IMR-90 (cell line): ENCODE measurements at regions not wholly inside any gene's neighbourhood (a gene's known extent, or its start where the extent isn't known, plus 50 kb on each side); places are given as distances from the start of the nearest gene placed in this dataset.

Experiments
- ATAC-seq: fragments of 200-7000 bp; cut with Tn5 transposase; 2 replicates; pipeline ENCODE4 v1.9.1; 2020; ENCODE audit warnings: low read depth, mild to moderate bottlenecking, moderate library complexity
- BruUV-seq: library from RNA; stranded (reverse); fragments of 400-500 nt; replicated peaks from 2 replicates; lab custom pipeline; 2021; lab: Mats Ljungman, UMichigan
- CTCF ChIA-PET: fragments of 300-600 bp; formaldehyde crosslinking; extraction: SDS; loops from one replicate; lab custom pipeline; 2021; ENCODE audit warnings: antibody characterized with exemption; lab: Yijun Ruan, JAX
- POLR2A ChIA-PET: fragments of 300-600 bp; sonication (Branson Sonifier 250); formaldehyde crosslinking; loops from one replicate; lab custom pipeline; 2022; ENCODE audit warnings: antibody characterized with exemption; ENCODE audit not compliant: unreplicated experiment; lab: Charles Lee
- DNase-seq: peaks from one replicate; pipeline ENCODE4 v3.0.0; 2013
- H2AFZ ChIP-seq: replicated peaks from 2 replicates; pipeline ENCODE3; 2013; ENCODE audit warnings: low read length, mild to moderate bottlenecking; ENCODE audit not compliant: poor library complexity
- H2AK5ac ChIP-seq: 2 replicates; pipeline ENCODE4 v1.6.1; 2013; ENCODE audit warnings: low read depth, low read length, inconsistent platforms
- H2AK9ac ChIP-seq: replicated peaks from 2 replicates; pipeline ENCODE3; 2013; ENCODE audit warnings: mild to moderate bottlenecking, low read depth, low read length, moderate library complexity; ENCODE audit not compliant: poor library complexity
- H2BK120ac ChIP-seq: 2 replicates; pipeline ENCODE4 v1.6.1; 2013; ENCODE audit warnings: low read depth, low read length, inconsistent platforms
- H2BK15ac ChIP-seq: 3 replicates; pipeline ENCODE4 v1.6.1; 2013; ENCODE audit warnings: low read depth, low read length, inconsistent platforms
- H2BK20ac ChIP-seq: 2 replicates; pipeline ENCODE4 v1.6.1; 2013; ENCODE audit warnings: low read depth, mild to moderate bottlenecking, inconsistent platforms, low read length, moderate library complexity
- H2BK5ac ChIP-seq: 2 replicates; pipeline ENCODE4 v1.6.1; 2013; ENCODE audit warnings: mild to moderate bottlenecking, low read depth, low read length, inconsistent platforms; ENCODE audit not compliant: poor library complexity, severe bottlenecking
- H3K14ac ChIP-seq: replicated peaks from 2 replicates; pipeline ENCODE4 v1.6.1; 2013; ENCODE audit warnings: low read depth, low read length, inconsistent platforms
- H3K18ac ChIP-seq: 2 replicates; pipeline ENCODE4 v1.6.1; 2013; ENCODE audit warnings: low read depth, low read length, control low read depth
- H3K23ac ChIP-seq: 2 replicates; pipeline ENCODE4 v1.6.1; 2013; ENCODE audit warnings: low read depth, low read length, inconsistent platforms
- H3K27ac ChIP-seq: 2 replicates; pipeline ENCODE4 v1.5.1; 2013; ENCODE audit warnings: mild to moderate bottlenecking, control low read depth, low read length; ENCODE audit not compliant: insufficient read depth
- H3K27me3 ChIP-seq: 2 replicates; pipeline ENCODE4 v1.6.1; 2013; ENCODE audit warnings: low read length; ENCODE audit not compliant: control insufficient read depth, insufficient read depth
- H3K36me3 ChIP-seq: 2 replicates; pipeline ENCODE4 v1.6.1; 2013; ENCODE audit warnings: low read length, mixed read lengths; ENCODE audit not compliant: control insufficient read depth, insufficient read depth
- H3K4ac ChIP-seq: 2 replicates; pipeline ENCODE4 v1.6.1; 2013; ENCODE audit warnings: low read depth, low read length, inconsistent platforms
- H3K4me1 ChIP-seq: 2 replicates; pipeline ENCODE4 v1.6.1; 2013; ENCODE audit warnings: low read length, mixed read lengths; ENCODE audit not compliant: control insufficient read depth, insufficient read depth
- H3K4me2 ChIP-seq: 2 replicates; pipeline ENCODE4 v1.6.1; 2013; ENCODE audit warnings: low read depth, mild to moderate bottlenecking, control low read depth, low read length, moderate library complexity
- H3K4me3 ChIP-seq: 2 replicates; pipeline ENCODE4 v1.5.1; 2013; ENCODE audit warnings: low read depth, mild to moderate bottlenecking, control low read depth, low read length, moderate library complexity; ENCODE audit not compliant: insufficient read depth
- H3K56ac ChIP-seq: 2 replicates; pipeline ENCODE4 v1.6.1; 2013; ENCODE audit warnings: low read length, inconsistent platforms; ENCODE audit not compliant: insufficient read depth; ENCODE audit errors: extremely low read depth
- H3K79me1 ChIP-seq, 2 experiments: 2 replicates each; pipeline ENCODE4 v1.6.1; 2013; ENCODE audit warnings: low read length in 2 of 2, inconsistent platforms in 1 of 2, low read depth in 1 of 2
- H3K9ac ChIP-seq: 2 replicates; pipeline ENCODE4 v1.6.1; 2013; ENCODE audit warnings: low read depth, low read length, control low read depth
- H3K9me1 ChIP-seq: 2 replicates; pipeline ENCODE4 v1.6.1; 2013; ENCODE audit warnings: low read length, inconsistent platforms; ENCODE audit not compliant: insufficient read depth
- H3K9me3 ChIP-seq: 2 replicates; pipeline ENCODE4 v1.6.1; 2013; ENCODE audit warnings: low read length; ENCODE audit not compliant: control insufficient read depth, insufficient read depth
- H4K20me1 ChIP-seq: 2 replicates; pipeline ENCODE4 v1.6.1; 2013; ENCODE audit warnings: low read length, inconsistent platforms; ENCODE audit not compliant: insufficient read depth
- H4K5ac ChIP-seq: 2 replicates; pipeline ENCODE4 v1.6.1; 2013; ENCODE audit warnings: mild to moderate bottlenecking, low read depth, low read length, control low read depth
- H4K8ac ChIP-seq, 2 experiments: 2 replicates each; pipeline ENCODE4 v1.6.1; 2013; ENCODE audit warnings: low read depth in 2 of 2, low read length in 2 of 2, control low read depth in 1 of 2, inconsistent platforms in 1 of 2
- H4K91ac ChIP-seq: 2 replicates; pipeline ENCODE4 v1.6.1; 2013; ENCODE audit warnings: low read depth, low read length, inconsistent platforms; ENCODE audit not compliant: insufficient read depth
- BHLHE40 ChIP-seq: fragments of 150-350 bp; IDR thresholded peaks from 2 replicates; pipeline ENCODE4 v1.6.1; 2016; ENCODE audit warnings: mild to moderate bottlenecking, low read depth, low read length
- MXI1 ChIP-seq: IDR thresholded peaks from 2 replicates; pipeline ENCODE4 v1.6.1; 2012; ENCODE audit warnings: low read depth, mild to moderate bottlenecking, low read length, moderate library complexity, borderline replicate concordance
- NFE2L2 ChIP-seq: fragments of 150-350 bp; IDR thresholded peaks from 2 replicates; pipeline ENCODE4 v1.6.1; 2016; ENCODE audit warnings: low read depth, mild to moderate bottlenecking, low read length
- SMC3 ChIP-seq: fragments of 150-350 bp; IDR thresholded peaks from 2 replicates; pipeline ENCODE4 v1.6.1; 2016; ENCODE audit warnings: low read depth, mild to moderate bottlenecking, antibody characterized with exemption, low read length, moderate library complexity
- WGBS, 2 experiments: methylation state at CpG; one replicate each; pipeline versions ENCODE4 v1.1.5 to v1.1.7; 2013; ENCODE audit warnings: missing lambda C conversion rate in 2 of 2; ENCODE audit not compliant: insufficient read length in 1 of 2; ENCODE audit errors: extremely low coverage in 2 of 2; 5-methylcytosine and 5-hydroxymethylcytosine counted together
- dilution Hi-C: fragments of 300-500 bp; cut with HindIII; formaldehyde crosslinking; loops from one replicate; pipeline ENCODE4 v1.14.3; 2018; ENCODE audit warnings: low sequenced_read_pairs; ENCODE audit not compliant: unreplicated experiment
- in situ Hi-C: fragments of 300-500 bp; cut with MboI; formaldehyde crosslinking; loops from 3 replicates; pipeline ENCODE4 v1.14.3; 2019; ENCODE audit warnings: low sequenced_read_pairs, inconsistent platforms, mixed read lengths
- intact Hi-C: fragments of 100-400 bp; cut with micrococcal nuclease; formaldehyde crosslinking; loops from 2 replicates; pipeline ENCODE4 v1.10.0; 2022

- Histone ChIP-seq H3K4ac (no peak overlapping the region), H2AK9ac (no peak overlapping the region), H2BK15ac (no peak overlapping the region), H2BK20ac (no peak overlapping the region), H4K91ac (no peak overlapping the region), H3K9me1 (no peaks in the 10 kb centered on the region), H4K8ac (no peak overlapping the region), H3K14ac (no peak overlapping the region), H4K20me1 (no peaks in the 10 kb centered on the region), H3K9me3 (no peaks in the 10 kb centered on the region), H3K4me2 (no peak overlapping the region), H3K36me3 (no peaks in the 10 kb centered on the region), H2BK120ac (no peak overlapping the region), H3K4me3 (no peak overlapping the region), H3K79me1 (no peaks in the 10 kb centered on the region), H3K23ac (no peak overlapping the region), H2AFZ (no peak overlapping the region), H2BK5ac (no peak overlapping the region), H3K27me3 (no peaks in the 10 kb centered on the region), H3K27ac (no peak overlapping the region), H3K4me1 (no peaks in the 10 kb centered on the region), H3K18ac (no peak overlapping the region), H3K9ac (no peak overlapping the region), H3K56ac (no peak overlapping the region), H4K5ac (no peak overlapping the region), H2AK5ac (no peak overlapping the region)
- WGBS, 2 experiments: no CpG with 5 or more reads among the region's 6 CpGs
- no TSS peak for BruUV-seq
- CTCF ChIA-PET: interaction anchor here (0.6 kb wide), 1 partner anchor 27 kb away, joined by 5 read pairs; no protein-coding TSS in a partner anchor
- TF ChIP-seq MXI1 (no peak), SMC3 (no peak), BHLHE40 (no peak), NFE2L2 (no peak)
- DNase-seq: no peak
- dilution Hi-C loops: no loop called here
- in situ Hi-C loops: loop anchor here (25.0 kb wide), 1 partner anchor 751 kb away; no protein-coding TSS in a partner anchor
- intact Hi-C loops: no loop called here
- ATAC-seq: no peak
- POLR2A ChIA-PET: no interaction called here
These were observed 55.5 kb upstream of the URI1 start for GRCh38 chr19:29886586-29886985.
